ENCODE measurements at regions not wholly inside any gene's neighbourhood (a gene's known extent, or its start where the extent isn't known, plus 50 kb on each side); places are given as distances from the start of the nearest gene placed in this dataset.
A peak's percentile ranks its signal among the peaks of the same experiment; 100 is the strongest.

DNA sequence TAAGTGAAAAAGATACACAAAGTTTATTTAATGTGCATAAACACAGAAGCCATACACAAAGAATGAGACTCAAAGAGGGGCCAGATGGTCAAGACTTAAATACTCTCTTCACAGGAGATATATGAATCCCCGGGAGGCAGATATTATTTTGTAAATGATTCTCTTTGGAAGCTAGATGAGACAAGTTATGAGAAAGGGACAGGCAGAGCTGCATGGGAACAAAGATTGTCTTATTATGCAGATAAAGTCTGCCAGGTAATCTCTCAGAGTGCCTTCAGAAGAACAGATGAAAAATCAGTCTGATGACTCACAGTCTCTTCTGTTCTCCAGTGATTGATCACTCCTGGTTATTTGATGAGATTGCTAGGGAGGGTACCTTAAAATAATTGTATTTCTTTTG lies 89.0 kb downstream of the NAF1 start:
- no peaks in the 10 kb centered on the region for H3K36me3 ChIP-seq
- no peaks in the 10 kb centered on the region for H3K4me1 ChIP-seq
- intact Hi-C loops (cut with DNase I), result no loop called here
- no peak overlapping the region for H3K27ac ChIP-seq
- no peaks in the 10 kb centered on the region for H3K9me3 ChIP-seq
- no peak overlapping the region for H3K4me3 ChIP-seq (replicated peaks in 1 of 3)
- TF ChIP-seq POLR2A (IDR thresholded peaks at IDR 0.05), result no peak
- TF ChIP-seq, protein P1, sequence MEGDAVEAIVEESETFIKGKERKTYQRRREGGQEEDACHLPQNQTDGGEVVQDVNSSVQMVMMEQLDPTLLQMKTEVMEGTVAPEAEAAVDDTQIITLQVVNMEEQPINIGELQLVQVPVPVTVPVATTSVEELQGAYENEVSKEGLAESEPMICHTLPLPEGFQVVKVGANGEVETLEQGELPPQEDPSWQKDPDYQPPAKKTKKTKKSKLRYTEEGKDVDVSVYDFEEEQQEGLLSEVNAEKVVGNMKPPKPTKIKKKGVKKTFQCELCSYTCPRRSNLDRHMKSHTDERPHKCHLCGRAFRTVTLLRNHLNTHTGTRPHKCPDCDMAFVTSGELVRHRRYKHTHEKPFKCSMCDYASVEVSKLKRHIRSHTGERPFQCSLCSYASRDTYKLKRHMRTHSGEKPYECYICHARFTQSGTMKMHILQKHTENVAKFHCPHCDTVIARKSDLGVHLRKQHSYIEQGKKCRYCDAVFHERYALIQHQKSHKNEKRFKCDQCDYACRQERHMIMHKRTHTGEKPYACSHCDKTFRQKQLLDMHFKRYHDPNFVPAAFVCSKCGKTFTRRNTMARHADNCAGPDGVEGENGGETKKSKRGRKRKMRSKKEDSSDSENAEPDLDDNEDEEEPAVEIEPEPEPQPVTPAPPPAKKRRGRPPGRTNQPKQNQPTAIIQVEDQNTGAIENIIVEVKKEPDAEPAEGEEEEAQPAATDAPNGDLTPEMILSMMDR (IDR thresholded peaks at IDR 0.05), result no peak
- 79 to 91% methylated on average over 1 of the region's 1 CpG for WGBS, 2 donors
- DNase-seq, result no peak
- no peaks in the 10 kb centered on the region for H3K27me3 ChIP-seq

DNA sequence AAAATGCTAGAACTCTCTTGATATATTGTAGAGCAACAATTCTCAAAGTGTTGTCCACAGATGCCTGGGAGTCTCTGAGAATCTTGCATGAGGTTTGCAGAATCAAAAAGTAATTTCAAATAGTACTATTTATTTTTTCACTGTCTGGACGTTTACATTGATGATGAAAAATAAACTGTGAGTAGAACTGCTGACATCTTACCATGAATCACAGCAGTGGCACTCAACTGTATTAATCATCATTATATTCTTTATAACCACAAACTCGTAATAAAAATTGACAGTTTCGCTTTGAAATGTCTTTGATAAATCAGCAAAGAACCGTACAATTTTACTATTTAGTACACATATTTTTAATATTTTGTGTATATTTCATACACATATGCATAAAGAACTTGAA lies 94.5 kb downstream of the NAF1 start:
- H3K27ac ChIP-seq, result no peak overlapping the region

DNA sequence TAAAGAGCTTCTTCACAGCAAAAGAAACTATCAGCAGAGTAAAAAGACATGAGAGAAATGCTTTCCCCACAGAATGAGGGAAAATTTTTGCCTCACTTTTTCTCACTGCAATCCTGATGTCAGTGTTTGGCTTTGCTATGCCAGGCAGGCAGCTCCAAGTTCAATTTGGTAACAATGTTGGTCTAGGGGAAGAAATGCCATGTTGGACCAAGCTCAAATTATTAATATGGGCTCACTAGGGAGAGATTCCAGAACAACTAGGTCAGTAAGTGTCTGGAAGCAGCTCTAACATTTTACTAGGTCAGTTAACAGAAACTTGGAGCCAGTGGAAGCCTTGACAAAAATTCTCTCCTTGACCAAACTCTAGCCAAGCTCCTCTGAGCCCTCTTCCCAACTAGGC lies 95.4 kb downstream of the NAF1 start:
- no peak overlapping the region for H3K27ac ChIP-seq
- H3K27me3 ChIP-seq, result no peaks in the 10 kb centered on the region
- no peak for TF ChIP-seq POLR2A (IDR thresholded peaks at IDR 0.05)
- TF ChIP-seq, protein P1 (IDR thresholded peaks at IDR 0.05), result no peak
- no peak for DNase-seq
- H3K9me3 ChIP-seq, result no peaks in the 10 kb centered on the region
- intact Hi-C loops (cut with DNase I), result no loop called here
- H3K4me1 ChIP-seq, result no peaks in the 10 kb centered on the region
- no peaks in the 10 kb centered on the region for H3K36me3 ChIP-seq
- no peak overlapping the region for H3K4me3 ChIP-seq (replicated peaks in 1 of 3)

More for the DNA sequence above, 94.5 kb downstream of the NAF1 start:
- WGBS, 2 donors, result 72 to 73% methylated on average over 4 of the region's 4 CpGs
- Histone ChIP-seq H3K4me1 (no peaks in the 10 kb centered on the region), H3K27me3 (no peaks in the 10 kb centered on the region), H3K9me3 (no peaks in the 10 kb centered on the region), H3K4me3 (replicated peaks in 1 of 3) (no peak overlapping the region), H3K36me3 (no peaks in the 10 kb centered on the region)
- intact Hi-C loops (cut with DNase I), result no loop called here
- no peak for TF ChIP-seq POLR2A (IDR thresholded peaks at IDR 0.05)
- TF ChIP-seq, protein P1 (IDR thresholded peaks at IDR 0.05), result no peak
- DNase-seq, result no peak

DNA sequence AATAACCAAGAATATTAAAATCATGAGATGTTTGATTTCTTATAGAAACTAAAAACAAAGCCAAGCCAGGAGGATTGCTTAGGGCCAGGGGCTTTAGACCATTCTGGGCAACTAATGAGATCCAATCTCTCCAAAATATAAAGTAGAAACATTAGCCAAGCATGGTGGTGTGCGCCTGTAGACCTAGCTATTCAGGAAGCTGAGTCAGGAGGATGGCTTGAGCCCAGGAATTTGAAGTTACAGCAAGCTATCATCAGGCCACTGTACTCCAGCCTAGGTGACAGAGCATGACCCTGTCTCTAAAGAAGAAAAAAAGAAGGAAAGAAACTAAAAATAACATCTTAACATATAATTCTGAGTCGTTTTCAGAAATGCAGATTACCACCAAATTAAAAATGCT lies 96.7 kb downstream of the NAF1 start:
- no peaks in the 10 kb centered on the region for H3K9me3 ChIP-seq
- intact Hi-C loops (cut with DNase I), result no loop called here
- H3K36me3 ChIP-seq, result no peaks in the 10 kb centered on the region
- H3K4me1 ChIP-seq, result no peaks in the 10 kb centered on the region
- no peak for TF ChIP-seq POLR2A (IDR thresholded peaks at IDR 0.05)
- TF ChIP-seq, protein P1 (IDR thresholded peaks at IDR 0.05), result no peak
- DNase-seq, result no peak
- H3K27ac ChIP-seq, result no peak overlapping the region
- no peak overlapping the region for H3K4me3 ChIP-seq (replicated peaks in 1 of 3)
- no peaks in the 10 kb centered on the region for H3K27me3 ChIP-seq
- WGBS, 2 donors, result 63 to 70% methylated on average over 2 of the region's 2 CpGs

DNA sequence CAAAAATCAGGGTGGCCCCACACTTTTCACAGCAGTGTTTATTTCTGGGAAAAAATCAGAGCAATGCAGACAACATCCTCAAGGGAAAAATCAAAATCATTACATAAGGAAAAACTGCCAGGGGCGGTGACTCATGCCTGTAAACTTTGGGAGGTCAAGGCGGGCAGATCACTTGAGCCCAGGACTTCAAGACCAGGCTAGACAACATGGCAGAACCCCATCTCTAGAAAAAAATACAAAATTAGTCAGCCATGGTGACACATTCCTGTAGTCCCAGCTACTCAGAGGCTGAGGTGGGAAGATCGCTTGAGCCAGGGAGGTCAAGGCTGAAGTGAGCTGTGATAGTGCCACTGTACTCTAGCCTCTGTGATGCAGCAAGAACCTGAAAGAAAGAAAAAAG lies 102.8 kb downstream of the NAF1 start:
- Histone ChIP-seq H3K4me3 (replicated peaks in 1 of 3) (no peak overlapping the region), H3K27ac (no peak overlapping the region), H3K36me3 (no peaks in the 10 kb centered on the region), H3K9me3 (no peaks in the 10 kb centered on the region), H3K27me3 (no peaks in the 10 kb centered on the region), H3K4me1 (no peaks in the 10 kb centered on the region)
- intact Hi-C loops (cut with DNase I), result no loop called here
- TF ChIP-seq POLR2A (IDR thresholded peaks at IDR 0.05), result no peak
- DNase-seq, result no peak
- 85 to 86% methylated on average over 3 of the region's 3 CpGs for WGBS, 2 donors

DNA sequence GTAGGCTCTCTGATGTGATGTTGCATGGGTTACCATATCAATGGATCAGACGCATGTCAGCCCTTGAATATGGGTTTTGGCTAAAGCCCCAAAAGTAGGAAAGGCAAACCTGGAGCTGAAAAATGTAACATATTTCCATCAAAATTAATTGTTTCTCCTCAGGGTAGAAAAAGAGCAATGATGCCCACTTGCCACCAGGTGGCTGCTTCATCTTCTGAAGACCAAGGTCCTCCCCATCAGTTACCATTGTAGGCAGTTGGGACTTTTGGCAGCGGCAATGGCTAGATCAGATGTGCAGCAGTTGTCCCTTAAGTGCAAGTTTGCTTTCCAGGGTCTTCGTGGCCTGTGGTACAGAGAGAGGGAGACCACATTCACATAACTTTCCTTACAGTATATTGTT lies 118.2 kb downstream of the NAF1 start:
- no peaks in the 10 kb centered on the region for H3K9me3 ChIP-seq
- no peaks in the 10 kb centered on the region for H3K27me3 ChIP-seq
- H3K4me1 ChIP-seq, result no peaks in the 10 kb centered on the region
- no peak for DNase-seq
- no peaks in the 10 kb centered on the region for H3K36me3 ChIP-seq
- no peak for TF ChIP-seq POLR2A (IDR thresholded peaks at IDR 0.05)
- TF ChIP-seq, protein P1 (IDR thresholded peaks at IDR 0.05), result peak in 2 of 6 experiments; percentile 10 to 32
- WGBS, 2 donors, result 60 to 75% methylated on average over 3 of the region's 3 CpGs
- H3K27ac ChIP-seq, result no peak overlapping the region
- no peak overlapping the region for H3K4me3 ChIP-seq (replicated peaks in 1 of 3)
- intact Hi-C loops (cut with DNase I), result no loop called here
